GM21528 (cell line): ENCODE measurements at regions not wholly inside any gene's neighbourhood (a gene's known extent, or its start where the extent isn't known, plus 50 kb on each side); places are given as distances from the start of the nearest gene placed in this dataset.

ENCODE experiments used
- ATAC-seq: cut with Tn5 transposase; IDR thresholded peaks from one replicate; pipeline ENCODE4 v1.9.1; 2021; ENCODE audit warnings: mild to moderate bottlenecking, moderate library complexity; ENCODE audit not compliant: unreplicated experiment, low FRiP score

DNA sequence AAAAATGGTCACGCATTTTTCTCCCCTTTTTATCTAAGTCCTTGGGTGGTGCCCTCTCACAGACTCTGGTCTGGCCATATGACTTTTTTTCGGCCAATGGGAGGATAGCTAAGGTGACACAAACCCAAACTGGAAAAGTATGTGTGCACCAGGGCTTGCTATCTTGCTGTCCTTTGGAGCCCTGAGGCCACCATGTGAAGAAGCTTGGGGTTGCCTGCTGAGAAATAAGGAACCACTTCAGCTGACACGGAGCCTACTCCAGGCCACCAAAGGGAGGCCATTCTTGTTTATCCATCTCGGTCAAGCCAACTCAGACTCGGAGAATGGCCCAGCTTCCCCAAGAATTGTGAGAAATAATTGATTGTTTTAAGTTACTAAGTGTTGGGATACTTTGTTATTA lies 111.4 kb upstream of the ZFHX3 start:
- ATAC-seq = no peak

DNA sequence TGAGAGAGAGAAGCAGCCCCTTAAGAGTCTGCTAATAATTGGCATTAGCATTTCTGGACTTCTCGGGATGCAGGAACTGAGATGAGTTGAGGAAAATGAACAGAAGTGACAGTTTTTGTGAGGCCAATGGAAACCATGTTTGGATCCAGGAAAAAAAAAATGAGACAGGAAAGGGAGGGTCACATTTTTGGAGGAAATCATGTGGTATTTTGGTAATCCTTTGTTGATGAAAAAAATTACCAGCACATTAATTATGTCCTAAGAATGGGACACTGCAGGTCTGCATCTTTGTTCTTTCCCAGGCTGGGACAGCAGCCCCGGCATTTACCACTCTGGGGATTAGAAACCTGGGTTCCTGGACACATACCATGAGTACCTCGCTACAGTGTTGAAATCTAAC lies 109.9 kb upstream of the ZFHX3 start:
- no peak for ATAC-seq

DNA sequence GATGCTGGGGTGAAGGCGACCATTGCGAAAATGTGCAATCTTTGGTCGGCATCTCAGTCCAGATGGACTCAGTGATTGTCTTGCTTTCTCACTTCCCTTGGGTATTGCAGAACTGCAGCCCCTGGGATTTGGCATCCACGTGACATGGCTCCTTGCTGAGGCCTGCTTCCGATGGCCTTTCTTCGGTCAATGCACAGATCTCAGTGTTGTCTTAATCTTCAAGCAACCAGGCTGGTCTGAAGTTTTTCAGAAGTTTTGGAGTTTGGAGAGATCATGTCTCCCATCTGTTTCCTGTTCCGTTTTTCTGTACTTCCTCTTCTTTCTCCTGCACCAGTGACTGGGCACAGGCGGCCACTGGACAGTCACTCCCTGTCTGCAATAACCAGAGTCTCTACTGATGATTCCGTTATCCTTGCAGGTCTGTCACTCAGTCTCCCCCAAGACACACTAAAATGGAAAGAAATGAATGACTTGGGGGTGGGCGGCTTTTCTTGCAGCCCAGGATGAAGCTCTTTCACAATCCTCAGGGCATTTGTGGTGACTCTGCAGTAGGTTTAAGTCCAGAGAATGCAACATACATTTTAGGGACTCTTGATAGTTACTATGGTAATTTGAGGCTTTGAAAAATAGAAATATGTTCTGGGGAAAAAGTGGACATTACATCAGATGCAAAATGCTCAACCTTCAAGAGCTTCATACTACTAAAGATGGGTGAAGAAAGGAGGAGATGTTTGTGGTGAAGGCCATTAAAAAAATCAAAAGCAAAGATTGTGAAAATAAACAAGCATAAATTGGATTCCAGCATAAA lies 106.3 kb upstream of the ZFHX3 start:
- no peak for ATAC-seq

DNA sequence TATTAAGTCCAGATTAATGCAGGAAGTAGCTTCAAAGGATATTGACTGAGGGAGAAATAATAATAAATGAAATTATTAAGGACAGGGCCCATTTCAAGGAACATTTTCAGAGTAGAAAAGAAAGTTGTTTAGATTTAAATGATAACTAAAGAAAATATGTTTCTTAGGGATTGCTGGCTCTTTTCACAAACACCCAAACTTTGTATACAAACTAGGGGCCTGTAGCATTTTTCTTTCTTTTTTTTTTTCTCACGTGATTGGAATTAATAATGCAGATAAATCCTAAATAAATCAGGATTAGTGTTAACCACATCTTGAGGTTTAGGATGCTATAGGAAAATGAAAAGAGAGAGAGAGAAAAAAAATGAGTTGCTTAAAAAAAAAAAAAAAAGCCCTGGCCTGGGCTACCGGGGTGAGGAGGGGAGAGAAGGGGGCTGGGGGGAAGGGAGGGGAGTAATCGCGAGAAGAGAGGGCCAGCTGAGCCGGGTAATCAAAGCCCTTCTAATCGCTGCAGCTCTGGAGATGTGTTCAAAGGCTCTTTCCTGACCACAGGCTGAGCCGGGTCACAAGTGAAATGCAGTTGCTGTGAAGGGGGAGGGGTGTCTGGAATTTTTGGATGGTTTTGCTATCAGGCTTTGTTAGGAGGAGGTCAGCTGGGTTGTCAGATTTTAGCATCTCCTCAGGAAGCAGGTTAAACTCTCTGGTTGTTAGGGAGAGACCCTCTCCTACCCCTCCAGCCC lies 104.6 kb upstream of the ZFHX3 start:
- no peak for ATAC-seq

DNA sequence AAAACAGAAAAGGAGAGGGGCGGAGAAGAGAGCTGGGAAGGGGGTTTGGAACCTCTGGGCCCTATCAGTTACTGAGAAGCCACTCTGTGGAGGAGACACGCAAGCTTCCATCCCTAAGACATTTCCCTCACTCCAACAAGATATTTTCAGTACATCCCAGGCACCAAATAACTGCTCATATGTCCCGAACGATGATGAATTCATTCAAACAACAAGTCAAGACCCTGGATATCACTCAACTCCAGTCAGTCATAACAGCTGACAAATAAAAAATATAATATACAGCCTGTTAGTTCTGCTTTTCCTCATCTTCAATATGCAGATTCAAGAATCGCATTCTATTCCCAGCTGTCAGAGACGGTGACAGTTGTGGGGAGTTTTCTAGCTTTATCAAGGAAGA lies 104.0 kb upstream of the ZFHX3 start:
- ATAC-seq = no peak

DNA sequence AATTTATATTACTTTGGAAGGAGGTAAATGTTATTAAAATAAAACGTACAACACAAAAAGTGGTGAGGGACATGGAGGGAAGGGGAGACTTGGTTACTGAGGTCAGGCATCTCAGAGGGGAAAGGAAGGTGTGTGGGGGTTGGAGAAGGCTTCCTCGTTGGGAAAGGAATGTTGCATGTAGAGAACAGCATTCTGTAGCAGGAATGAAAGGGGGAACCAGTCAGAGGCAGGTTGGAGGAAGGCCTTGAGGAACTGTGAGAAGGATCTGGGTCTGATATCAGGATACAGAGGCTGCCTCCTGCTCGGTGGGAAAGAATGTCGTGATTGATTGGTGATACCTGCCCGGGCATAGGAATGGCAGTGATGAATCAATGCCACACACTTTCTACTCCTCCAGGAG lies 103.3 kb upstream of the ZFHX3 start:
- ATAC-seq = no peak

DNA sequence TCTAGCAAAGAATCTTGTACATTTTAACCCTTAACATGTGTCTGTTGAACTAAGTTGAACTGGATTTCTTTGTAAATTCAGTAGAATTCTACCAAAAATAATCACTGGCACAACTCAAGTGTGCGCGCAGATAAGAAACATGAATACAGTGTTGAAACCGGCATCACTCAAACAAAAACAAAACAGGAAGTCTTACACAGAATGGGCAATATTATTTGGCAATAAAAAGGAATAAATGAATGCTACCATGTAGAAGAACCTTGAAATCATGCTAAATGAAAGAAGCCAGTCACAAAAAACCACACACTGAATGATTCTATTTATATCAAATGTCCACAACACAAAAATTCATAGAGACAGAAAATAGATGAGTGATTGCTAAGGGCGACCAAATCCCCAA lies 102.9 kb upstream of the ZFHX3 start:
- ATAC-seq = no peak

DNA sequence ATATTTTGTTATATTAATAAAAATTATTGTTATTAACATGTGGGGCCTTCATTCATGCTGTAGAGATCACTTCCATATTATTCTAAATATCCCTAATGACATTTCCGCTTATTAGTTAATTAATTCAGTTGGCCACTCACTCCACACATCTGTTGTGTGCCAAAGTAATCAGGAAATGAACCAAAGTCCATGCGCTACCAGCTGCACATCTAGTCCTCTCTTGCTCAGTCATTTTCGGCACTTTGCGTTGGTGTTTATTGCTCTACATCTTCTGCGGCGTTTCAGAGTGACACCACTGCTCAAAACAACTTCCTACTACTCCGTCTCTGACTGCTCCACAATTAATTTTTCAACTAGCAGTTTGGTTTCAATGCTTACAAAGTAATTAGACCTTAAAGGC lies 101.4 kb upstream of the ZFHX3 start:
- ATAC-seq = no peak

DNA sequence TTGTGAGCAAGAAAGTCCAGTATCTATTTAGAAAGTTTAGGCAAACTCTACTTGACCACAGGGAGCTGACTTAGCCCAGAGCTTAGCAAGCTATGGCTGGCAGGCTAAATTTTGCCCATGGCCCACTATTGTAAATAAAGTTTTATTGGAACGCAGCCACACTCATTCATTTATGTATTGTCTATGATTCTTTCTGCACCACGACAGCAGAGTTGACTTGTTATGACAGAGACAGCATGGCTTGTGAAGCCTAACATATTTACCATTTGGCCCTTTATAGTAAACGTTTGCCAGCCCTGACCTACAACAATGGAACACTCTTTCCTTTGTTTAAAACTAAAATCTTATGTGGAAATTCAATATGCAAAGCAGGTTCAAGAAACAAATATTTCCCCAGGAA lies 100.0 kb upstream of the ZFHX3 start:
- ATAC-seq = no peak

DNA sequence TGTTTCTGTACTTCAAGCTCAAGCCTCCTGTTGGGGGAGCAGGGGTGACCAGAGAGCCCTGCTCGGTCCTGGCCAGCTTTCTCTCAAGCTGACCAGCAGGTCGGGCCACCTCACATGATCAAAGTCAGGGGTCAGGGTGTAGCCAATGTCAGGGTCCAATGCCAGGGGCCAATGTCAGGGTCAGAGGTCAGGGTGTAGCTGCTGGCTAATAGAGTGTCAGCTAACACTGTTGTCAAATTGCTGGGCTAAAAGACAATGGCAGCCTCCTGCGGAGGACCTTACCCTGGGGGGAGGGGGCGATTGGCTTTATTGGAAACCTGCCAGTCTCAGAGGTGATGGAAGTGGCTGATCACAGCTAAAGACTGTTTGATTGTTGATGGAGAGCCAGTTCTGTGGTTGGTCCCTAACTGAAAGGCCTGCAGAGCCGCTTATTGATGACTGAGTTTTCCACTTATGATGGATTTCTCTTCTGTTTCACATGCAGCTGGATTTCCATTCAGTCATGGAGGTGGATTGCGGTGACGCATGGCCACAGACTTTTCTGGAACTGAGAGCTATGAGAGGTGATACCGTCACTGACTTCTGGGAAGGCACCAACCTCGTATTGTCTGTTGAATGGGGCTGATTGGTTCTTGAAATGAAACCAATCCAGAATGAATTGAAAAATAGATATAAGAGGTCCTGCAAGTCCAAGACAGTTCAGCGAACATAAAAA lies 97.4 kb upstream of the ZFHX3 start:
- ATAC-seq = no peak

DNA sequence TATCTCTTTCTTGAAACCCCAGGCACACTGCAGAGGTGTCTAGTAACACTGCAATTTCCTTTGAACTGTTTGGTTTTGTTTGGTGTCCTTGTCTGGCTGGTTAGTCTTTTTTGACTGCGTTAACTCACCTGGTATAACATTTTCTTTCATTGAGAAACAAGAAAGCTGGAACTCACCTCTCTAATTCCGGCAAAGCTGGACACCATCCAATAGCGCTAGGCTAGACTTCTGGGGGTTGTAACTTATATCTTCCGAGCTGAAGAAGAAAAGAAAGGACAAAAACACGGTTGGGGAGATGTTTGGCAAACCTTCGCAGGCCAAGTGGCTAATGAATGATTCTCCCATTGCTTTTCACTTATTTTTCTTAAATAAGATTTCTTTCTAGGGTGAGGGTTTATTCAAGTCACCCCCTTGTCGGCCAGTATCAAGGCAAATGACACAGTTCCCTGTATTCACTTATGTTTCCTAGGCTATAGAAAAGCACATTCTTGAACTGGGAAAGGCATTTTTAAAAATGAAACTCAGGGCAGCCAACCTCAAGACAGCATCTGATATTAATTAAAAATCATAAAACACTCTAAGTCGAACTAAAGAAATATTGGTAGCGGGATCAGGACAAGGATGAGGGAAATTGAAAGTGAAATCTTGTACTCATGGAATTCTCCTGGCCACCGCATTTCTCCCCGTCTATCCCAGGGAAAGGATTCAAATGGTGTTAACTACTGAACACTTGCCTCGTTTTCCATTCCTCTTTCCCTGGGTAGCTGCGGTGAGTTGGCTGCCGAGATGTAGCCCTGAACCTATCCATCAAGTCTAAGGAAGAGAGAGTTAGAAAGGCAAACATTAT lies 95.9 kb upstream of the ZFHX3 start:
- no peak for ATAC-seq

DNA sequence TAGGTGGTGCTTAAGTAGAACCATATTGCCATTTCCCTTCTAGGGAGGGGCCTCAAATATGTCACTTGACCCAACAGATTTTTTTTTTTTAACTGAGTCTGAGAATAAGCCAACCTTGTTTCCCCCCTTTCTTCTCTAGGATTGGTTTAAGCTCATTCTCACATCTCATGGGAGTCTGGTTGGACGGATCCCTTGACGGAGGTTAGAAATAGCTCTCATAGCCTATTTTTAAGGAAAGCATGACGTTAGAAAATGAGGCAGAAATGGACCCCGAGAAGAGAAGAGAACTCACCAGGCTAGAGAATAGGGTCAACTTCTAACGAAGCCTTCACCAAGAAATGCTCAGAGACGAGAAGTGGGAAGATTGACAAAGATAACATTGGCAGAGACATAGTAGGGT lies 95.1 kb upstream of the ZFHX3 start:
- ATAC-seq = no peak

DNA sequence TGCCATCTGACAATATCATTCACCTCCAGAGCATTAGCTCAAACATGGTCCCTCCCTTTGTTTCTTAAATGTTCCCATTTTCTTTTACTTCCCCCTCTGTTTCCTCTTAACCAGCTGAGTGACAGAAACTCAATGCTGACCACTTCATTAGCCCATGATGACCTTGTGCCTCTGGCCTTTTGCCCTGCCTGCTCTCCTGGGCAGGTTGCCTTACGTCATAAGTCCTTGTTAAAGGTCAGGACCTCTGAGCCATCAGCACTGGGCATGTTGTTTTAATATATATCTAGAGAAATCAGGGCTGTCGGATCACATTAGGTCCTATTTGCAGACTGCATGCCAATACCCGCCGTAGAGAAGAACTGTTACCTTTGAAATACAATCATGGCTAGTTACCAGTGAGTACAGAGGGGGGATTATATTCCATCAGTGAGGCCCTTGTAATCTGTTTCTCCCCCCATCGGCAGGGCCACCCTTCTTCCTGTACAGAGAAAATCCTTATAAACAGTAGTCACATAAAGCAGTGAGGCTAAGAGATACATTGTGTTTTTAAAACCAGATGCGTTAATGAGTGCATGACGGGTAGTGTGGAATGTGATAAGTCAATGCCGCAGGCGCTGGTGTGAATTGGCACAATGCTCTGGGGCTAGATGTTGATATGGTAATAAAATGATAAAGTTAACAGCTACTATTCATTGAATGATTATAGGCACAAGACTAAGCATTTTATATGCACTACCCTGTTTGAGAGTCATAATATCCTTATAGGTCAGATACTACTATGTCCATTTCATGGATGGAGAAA lies 94.3 kb upstream of the ZFHX3 start:
- no peak for ATAC-seq

DNA sequence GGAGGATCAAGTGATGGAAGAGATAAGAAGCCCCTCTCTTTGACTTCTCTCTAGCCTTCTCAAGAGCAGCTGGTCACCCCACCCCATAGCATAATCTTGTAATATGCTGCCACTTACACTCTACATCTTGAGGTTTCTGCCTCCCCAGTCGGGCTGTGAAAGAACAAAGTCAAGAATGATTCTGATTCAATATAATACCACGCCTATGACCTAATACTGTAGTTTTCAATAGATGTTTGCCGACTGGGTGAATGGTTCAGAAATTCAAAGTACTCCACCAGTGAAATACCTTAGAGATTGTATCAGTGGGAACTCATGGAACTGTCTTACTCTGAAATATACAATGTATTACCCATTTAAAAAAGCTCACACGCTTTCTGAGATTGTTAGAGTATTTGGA lies 93.0 kb upstream of the ZFHX3 start:
- no peak for ATAC-seq

DNA sequence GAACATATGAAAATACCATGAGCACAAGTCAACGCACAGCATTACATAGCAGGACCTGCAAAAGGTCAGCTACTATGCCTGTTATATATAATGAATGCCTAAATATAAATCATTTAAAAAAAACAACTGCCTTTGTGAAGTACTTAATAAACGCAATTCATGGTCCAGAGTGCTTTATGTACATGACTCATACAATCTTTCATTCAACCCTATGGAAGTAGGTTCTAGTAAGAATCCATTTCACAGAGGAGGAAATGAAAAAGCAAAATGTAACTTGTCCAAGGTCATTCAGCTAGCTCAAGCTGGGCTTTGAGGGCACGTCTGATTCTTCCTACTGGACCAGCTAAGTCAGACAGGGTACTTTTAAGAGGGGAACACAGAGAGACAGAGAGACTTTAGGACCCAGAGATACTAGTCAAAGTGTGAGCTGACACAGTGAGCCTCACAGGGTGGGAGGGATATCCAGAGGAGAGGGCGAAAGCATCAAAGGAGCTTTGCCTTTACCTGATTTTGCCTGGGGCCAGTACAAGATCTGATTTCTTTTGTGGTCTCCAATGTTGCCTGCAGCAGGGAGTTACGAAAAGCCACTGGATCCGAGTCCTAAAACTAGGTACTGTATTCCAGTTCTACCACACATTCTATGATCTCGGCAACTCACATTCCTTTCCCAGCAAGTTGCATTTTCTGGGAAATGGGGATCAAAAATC lies 83.4 kb upstream of the ZFHX3 start:
- no peak for ATAC-seq

DNA sequence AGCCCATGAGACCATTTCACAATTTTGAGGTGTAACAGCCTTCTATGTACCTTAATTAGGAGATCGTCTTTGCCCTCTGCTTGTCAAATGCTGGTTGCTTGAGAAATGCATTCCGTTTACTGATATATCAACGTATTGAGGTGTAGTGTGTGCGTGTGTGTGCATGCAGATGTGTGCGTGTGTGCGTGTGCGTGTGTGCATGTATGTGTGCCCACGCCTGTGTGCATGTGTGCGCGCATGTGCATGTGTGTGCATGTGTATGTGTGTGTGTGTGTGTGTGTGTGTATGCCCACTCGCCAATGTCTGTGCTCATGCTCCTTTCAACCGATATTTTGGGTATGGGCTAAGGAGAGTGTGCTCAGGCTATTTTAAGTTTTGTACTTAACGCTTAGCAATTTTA lies 81.5 kb upstream of the ZFHX3 start:
- no peak for ATAC-seq

DNA sequence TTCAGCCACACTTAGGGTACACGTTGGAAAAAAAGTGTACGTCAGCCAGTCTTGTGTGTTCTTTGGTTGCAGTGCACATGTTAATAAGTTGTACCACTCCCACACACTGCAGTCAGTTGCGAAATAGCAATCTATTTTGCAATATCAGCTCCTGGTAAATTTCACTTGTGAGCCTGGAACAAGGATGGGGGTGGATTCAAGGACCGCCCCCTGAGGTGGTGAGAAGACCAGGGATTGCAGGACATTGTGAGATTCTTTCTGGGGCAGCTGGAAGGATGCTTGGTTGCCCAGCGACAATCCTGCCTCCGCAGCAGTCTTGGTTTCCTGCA lies 78.6 kb upstream of the ZFHX3 start:
- no peak for ATAC-seq

DNA sequence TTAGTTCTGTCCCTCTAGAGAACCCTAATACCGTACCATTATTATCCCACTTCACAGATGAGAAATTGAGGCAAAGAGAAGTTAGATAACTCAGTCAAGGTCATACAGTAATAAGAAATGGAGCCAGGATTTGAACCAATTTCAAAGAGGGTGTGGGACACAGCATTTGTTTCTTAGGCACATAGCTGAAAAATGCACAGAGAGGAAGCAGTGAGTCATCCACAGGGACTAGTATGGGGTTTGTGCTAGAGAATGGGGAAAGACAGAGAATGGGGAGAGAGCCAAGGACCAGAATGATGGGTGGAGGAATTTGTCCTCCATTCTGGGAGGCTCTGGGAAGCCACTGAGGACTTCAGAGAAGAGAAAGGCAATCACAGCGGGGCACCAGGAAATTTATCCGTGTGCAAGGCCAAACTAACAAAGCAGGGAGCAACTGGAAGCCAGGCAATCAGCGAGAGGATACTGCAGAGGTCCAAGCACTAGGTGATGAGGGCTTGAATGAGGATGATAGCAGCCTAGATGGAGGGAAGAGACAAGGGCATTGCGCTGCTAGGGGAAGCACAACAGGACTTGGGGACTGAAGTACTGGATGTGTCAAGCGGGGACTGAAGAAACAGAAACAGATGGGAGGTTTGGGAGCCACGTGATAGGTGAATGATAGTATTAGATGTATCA lies 78.1 kb upstream of the ZFHX3 start:
- ATAC-seq = no peak
